Breast epithelium (tissue), 3 donors: ENCODE measurements at regions not wholly inside any gene's neighbourhood (a gene's known extent, or its start where the extent isn't known, plus 50 kb on each side); places are given as distances from the start of the nearest gene placed in this dataset.

Experiments
- POLR2A ChIP-seq: fragments of 450-650 bp; IDR thresholded peaks from one replicate; pipeline ENCODE4 v1.6.1; 2016; ENCODE audit warnings: antibody characterized with exemption, mild to moderate bottlenecking, moderate library complexity
- POLR2AphosphoS5 ChIP-seq, 3 donors: sonication (generic); formaldehyde crosslinking; IDR thresholded peaks; one replicate each; pipeline ENCODE4 v1.6.1; 2017; ENCODE audit warnings: antibody characterized with exemption in 3 of 3
- TF ChIP-seq, protein P1 (sequence below), 3 donors: fragments of 450-650 bp; IDR thresholded peaks; one replicate each; pipeline ENCODE4 v1.5.1; 2016 to 2017; ENCODE audit warnings: antibody characterized with exemption in 3 of 3, mild to moderate bottlenecking in 3 of 3, moderate library complexity in 3 of 3

DNA sequence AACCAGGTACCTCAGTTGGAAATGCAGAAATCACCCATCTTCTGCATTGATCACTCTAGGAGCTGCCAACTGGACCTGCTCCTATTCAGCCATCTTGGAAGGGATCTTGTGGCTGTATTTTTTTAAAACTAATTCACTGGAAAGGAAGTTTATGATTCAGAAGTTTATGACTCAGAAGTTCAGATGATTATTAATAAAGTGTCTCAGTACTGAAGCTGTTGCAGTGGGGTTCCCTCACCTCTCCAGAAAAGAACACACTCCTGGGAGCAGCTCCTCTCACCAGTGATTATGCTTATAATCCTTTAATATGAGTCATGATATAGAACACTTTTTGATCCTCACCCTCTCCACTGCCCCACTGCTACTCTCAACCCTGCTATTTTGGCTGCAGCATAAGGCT lies 291.2 kb upstream of the HS3ST5 start:
- TF ChIP-seq, protein P1, sequence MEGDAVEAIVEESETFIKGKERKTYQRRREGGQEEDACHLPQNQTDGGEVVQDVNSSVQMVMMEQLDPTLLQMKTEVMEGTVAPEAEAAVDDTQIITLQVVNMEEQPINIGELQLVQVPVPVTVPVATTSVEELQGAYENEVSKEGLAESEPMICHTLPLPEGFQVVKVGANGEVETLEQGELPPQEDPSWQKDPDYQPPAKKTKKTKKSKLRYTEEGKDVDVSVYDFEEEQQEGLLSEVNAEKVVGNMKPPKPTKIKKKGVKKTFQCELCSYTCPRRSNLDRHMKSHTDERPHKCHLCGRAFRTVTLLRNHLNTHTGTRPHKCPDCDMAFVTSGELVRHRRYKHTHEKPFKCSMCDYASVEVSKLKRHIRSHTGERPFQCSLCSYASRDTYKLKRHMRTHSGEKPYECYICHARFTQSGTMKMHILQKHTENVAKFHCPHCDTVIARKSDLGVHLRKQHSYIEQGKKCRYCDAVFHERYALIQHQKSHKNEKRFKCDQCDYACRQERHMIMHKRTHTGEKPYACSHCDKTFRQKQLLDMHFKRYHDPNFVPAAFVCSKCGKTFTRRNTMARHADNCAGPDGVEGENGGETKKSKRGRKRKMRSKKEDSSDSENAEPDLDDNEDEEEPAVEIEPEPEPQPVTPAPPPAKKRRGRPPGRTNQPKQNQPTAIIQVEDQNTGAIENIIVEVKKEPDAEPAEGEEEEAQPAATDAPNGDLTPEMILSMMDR (IDR thresholded peaks at IDR 0.05) = no peak
- TF ChIP-seq POLR2AphosphoS5 (IDR thresholded peaks at IDR 0.05) (no peak), POLR2A (no peak)
